ENCODE measurements at regions not wholly inside any gene's neighbourhood (a gene's known extent, or its start where the extent isn't known, plus 50 kb on each side); places are given as distances from the start of the nearest gene placed in this dataset.

DNA sequence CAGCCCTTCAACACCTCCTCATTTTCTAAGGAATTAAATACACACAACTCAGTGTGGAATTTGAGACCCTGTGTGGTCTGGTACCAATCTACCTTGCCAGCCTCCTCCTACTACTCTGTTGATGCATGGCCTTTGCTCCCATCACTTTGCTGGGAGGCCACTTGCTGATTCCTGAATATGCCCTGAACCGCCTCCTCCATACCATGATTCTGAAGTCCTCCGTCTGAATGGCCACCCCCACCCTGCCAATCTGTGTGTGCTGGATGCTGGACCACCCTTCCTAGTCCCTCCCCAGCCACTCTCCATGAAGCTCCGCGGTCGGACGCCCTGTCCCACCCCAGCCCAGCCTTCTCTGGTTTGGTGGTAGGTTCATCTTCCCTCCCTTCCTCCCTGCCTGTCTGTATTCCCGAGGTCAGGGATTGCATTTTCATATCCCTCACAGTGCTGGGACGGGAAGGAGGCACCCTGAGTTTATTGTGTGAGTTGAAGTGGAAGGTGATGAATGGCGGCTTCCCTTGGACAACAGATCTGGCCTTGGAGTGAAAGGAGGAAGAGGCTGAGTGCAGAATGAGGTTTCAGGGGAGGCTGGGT lies 138.3 kb downstream of the CDC5L start:
- no peak for TF ChIP-seq ZBTB7A (IDR thresholded peaks at IDR 0.05; ENCODE audit: low read depth)
- no peak for TF ChIP-seq TEAD4 (IDR thresholded peaks at IDR 0.05)
- no peak for TF ChIP-seq RAD21 (IDR thresholded peaks at IDR 0.05; ENCODE audit: low read depth)
- TF ChIP-seq, protein P1, sequence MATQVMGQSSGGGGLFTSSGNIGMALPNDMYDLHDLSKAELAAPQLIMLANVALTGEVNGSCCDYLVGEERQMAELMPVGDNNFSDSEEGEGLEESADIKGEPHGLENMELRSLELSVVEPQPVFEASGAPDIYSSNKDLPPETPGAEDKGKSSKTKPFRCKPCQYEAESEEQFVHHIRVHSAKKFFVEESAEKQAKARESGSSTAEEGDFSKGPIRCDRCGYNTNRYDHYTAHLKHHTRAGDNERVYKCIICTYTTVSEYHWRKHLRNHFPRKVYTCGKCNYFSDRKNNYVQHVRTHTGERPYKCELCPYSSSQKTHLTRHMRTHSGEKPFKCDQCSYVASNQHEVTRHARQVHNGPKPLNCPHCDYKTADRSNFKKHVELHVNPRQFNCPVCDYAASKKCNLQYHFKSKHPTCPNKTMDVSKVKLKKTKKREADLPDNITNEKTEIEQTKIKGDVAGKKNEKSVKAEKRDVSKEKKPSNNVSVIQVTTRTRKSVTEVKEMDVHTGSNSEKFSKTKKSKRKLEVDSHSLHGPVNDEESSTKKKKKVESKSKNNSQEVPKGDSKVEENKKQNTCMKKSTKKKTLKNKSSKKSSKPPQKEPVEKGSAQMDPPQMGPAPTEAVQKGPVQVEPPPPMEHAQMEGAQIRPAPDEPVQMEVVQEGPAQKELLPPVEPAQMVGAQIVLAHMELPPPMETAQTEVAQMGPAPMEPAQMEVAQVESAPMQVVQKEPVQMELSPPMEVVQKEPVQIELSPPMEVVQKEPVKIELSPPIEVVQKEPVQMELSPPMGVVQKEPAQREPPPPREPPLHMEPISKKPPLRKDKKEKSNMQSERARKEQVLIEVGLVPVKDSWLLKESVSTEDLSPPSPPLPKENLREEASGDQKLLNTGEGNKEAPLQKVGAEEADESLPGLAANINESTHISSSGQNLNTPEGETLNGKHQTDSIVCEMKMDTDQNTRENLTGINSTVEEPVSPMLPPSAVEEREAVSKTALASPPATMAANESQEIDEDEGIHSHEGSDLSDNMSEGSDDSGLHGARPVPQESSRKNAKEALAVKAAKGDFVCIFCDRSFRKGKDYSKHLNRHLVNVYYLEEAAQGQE (IDR thresholded peaks at IDR 0.05; ENCODE audit: low read depth): no peak
- no peak for TF ChIP-seq CREB1 (IDR thresholded peaks at IDR 0.05; ENCODE audit: low read depth)
- no peak for TF ChIP-seq EP300 (IDR thresholded peaks at IDR 0.05; ENCODE audit: borderline replicate concordance)
- TF ChIP-seq NFIC (IDR thresholded peaks at IDR 0.05): no peak
- TF ChIP-seq, protein P2, sequence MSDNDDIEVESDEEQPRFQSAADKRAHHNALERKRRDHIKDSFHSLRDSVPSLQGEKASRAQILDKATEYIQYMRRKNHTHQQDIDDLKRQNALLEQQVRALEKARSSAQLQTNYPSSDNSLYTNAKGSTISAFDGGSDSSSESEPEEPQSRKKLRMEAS (IDR thresholded peaks at IDR 0.05): no peak
- TF ChIP-seq FOXM1 (IDR thresholded peaks at IDR 0.05; ENCODE audit: borderline replicate concordance, low read depth): no peak
- no peak for TF ChIP-seq YY1 (IDR thresholded peaks at IDR 0.05; ENCODE audit: low read depth)
- no peak for TF ChIP-seq TCF12 (IDR thresholded peaks at IDR 0.05; ENCODE audit: low read depth)
- no peak for TF ChIP-seq TAF1 (IDR thresholded peaks at IDR 0.05; ENCODE audit: low read depth)
- no peak for TF ChIP-seq CEBPB (IDR thresholded peaks at IDR 0.05)
- TF ChIP-seq, protein P3, sequence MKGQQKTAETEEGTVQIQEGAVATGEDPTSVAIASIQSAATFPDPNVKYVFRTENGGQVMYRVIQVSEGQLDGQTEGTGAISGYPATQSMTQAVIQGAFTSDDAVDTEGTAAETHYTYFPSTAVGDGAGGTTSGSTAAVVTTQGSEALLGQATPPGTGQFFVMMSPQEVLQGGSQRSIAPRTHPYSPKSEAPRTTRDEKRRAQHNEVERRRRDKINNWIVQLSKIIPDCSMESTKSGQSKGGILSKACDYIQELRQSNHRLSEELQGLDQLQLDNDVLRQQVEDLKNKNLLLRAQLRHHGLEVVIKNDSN (IDR thresholded peaks at IDR 0.05): no peak
- TF ChIP-seq EGR1 (IDR thresholded peaks at IDR 0.05): no peak

DNA sequence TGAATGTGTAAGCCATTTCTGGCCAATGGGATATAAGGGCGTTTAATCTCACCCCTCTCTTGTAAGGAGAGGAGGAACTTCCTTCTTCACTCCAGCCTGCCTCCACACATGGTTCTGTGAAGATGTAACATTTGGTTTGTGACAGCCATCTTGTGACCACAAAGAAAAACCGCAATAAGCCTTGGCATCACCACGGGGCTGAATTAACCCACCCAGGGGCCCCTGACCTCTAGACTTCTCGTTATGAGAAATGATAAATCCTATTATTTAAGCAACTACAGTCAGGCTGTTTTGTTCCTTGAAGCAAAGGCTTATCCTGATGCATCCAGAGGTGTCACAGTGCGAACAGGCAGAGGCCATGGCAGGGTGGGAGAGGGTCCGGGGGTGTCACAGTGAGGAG lies 139.7 kb downstream of the CDC5L start:
- TF ChIP-seq, protein P1 (IDR thresholded peaks at IDR 0.05; ENCODE audit: low read depth): no peak
- TF ChIP-seq ZBTB7A (IDR thresholded peaks at IDR 0.05; ENCODE audit: low read depth) (no peak), NFIC (IDR thresholded peaks at IDR 0.05) (no peak), CREB1 (IDR thresholded peaks at IDR 0.05; ENCODE audit: low read depth) (no peak), FOXM1 (IDR thresholded peaks at IDR 0.05; ENCODE audit: borderline replicate concordance, low read depth) (no peak), EP300 (IDR thresholded peaks at IDR 0.05; ENCODE audit: borderline replicate concordance) (no peak), TCF12 (IDR thresholded peaks at IDR 0.05; ENCODE audit: low read depth) (no peak), TEAD4 (IDR thresholded peaks at IDR 0.05) (no peak), YY1 (IDR thresholded peaks at IDR 0.05; ENCODE audit: low read depth) (no peak), RAD21 (IDR thresholded peaks at IDR 0.05; ENCODE audit: low read depth) (no peak)
- TF ChIP-seq, protein P2 (IDR thresholded peaks at IDR 0.05): no peak

DNA sequence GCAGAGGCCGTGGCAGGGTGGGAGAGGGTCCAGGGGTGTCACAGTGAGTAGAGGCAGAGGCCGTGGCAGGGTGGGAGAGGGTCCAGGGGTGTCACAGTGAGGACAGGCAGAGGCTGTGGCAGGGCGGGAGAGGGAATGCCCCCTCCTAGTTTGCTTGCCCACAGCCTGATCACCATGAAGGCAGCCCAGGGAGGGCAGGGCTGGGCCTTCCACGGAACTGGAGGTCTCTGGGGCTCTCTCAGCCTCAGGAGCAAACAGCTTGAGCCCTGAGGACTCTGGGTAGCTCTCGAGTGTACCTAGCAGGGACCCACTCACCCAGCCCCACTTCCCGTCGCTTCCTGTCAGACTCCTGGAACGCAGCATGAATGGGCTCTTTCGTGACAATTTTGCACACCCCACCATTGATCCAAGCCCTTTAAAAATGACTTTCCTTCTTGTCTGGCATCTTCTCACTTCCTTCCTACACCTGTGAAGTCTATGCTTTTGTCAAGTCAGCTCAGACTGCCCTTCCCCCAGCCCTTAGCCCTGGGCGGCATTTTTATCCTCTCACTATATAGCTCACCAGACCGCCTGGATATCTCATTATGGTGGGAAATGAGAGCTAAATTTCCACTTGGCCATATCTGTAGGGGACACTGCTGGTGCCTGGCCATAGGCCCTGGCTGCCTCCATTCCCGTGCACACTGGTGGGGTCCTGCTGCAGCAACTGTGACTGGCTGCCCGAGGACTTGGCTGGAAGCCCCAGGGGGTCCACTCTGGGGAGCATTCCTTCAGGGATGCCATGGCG lies 140.3 kb downstream of the CDC5L start:
- TF ChIP-seq RAD21 (IDR thresholded peaks at IDR 0.05; ENCODE audit: low read depth): no peak
- TF ChIP-seq TAF1 (IDR thresholded peaks at IDR 0.05; ENCODE audit: low read depth): no peak
- TF ChIP-seq TEAD4 (IDR thresholded peaks at IDR 0.05): no peak
- no peak for TF ChIP-seq NFIC (IDR thresholded peaks at IDR 0.05)
- TF ChIP-seq YY1 (IDR thresholded peaks at IDR 0.05; ENCODE audit: low read depth): no peak
- TF ChIP-seq, protein P2 (IDR thresholded peaks at IDR 0.05): no peak
- no peak for TF ChIP-seq FOXM1 (IDR thresholded peaks at IDR 0.05; ENCODE audit: borderline replicate concordance, low read depth)
- TF ChIP-seq CEBPB (IDR thresholded peaks at IDR 0.05): no peak
- TF ChIP-seq, protein P3 (IDR thresholded peaks at IDR 0.05): no peak

DNA sequence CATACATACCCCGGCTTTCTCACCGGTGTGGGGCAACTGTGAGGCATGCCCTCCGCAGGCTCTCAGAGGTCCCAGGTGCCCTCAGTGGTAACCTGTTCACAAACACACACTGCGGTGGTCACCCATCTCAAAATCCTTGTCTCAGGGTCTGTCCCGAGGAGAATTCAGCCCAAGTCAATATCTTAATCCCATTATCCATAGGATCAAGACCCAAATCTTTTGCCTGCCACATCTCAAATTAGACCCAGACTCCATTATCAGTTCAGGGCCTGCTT lies 140.8 kb downstream of the CDC5L start:
- TF ChIP-seq NFIC (IDR thresholded peaks at IDR 0.05) (no peak), TEAD4 (IDR thresholded peaks at IDR 0.05) (no peak), TCF12 (IDR thresholded peaks at IDR 0.05; ENCODE audit: low read depth) (no peak), CREB1 (IDR thresholded peaks at IDR 0.05; ENCODE audit: low read depth) (no peak), EP300 (IDR thresholded peaks at IDR 0.05; ENCODE audit: borderline replicate concordance) (no peak), TAF1 (IDR thresholded peaks at IDR 0.05; ENCODE audit: low read depth) (no peak), ZBTB7A (IDR thresholded peaks at IDR 0.05; ENCODE audit: low read depth) (no peak), RAD21 (IDR thresholded peaks at IDR 0.05; ENCODE audit: low read depth) (no peak), YY1 (IDR thresholded peaks at IDR 0.05; ENCODE audit: low read depth) (no peak), CEBPB (IDR thresholded peaks at IDR 0.05) (no peak)
- TF ChIP-seq, protein P1 (IDR thresholded peaks at IDR 0.05; ENCODE audit: low read depth): no peak
- TF ChIP-seq, protein P2 (IDR thresholded peaks at IDR 0.05): no peak
- TF ChIP-seq, protein P3 (IDR thresholded peaks at IDR 0.05): no peak
